Esophagus squamous epithelium (tissue), 4 donors: ENCODE measurements at regions not wholly inside any gene's neighbourhood (a gene's known extent, or its start where the extent isn't known, plus 50 kb on each side); places are given as distances from the start of the nearest gene placed in this dataset.

Experiments used
- CTCF ChIP-seq, 6 experiments: fragments of 450-650 bp in 4 of 6; fragments of 200-600 bp in 2 of 6; sonication (generic) in 2 of 6; IDR thresholded peaks; one replicate each; pipeline ENCODE4 v1.5.1; 2016 to 2019; ENCODE audit warnings: antibody characterized with exemption in 6 of 6, mild to moderate bottlenecking in 4 of 6, moderate library complexity in 4 of 6
- POLR2A ChIP-seq, 4 donors: fragments of 450-650 bp; IDR thresholded peaks; one replicate each; pipeline ENCODE4 v1.6.1; 2017; ENCODE audit warnings: antibody characterized with exemption in 4 of 4, mild to moderate bottlenecking in 4 of 4, moderate library complexity in 3 of 4

- no peak for TF ChIP-seq CTCF (IDR thresholded peaks at IDR 0.05)
- no peak for TF ChIP-seq POLR2A (IDR thresholded peaks at IDR 0.05)
Observed at GRCh38 chr18:45403341-45404049, 211.8 kb upstream of the SLC14A2 start.
